Naive thymus-derived CD4-positive, alpha-beta T cell (primary cell): ENCODE measurements at regions not wholly inside any gene's neighbourhood (a gene's known extent, or its start where the extent isn't known, plus 50 kb on each side); places are given as distances from the start of the nearest gene placed in this dataset.

ENCODE experiments used
- ATAC-seq: fragments of 150-1000 bp; cut with Tn5 transposase; 2 replicates; pipeline ENCODE4 v1.10.0; 2021; ENCODE audit warnings: mild to moderate bottlenecking, moderate library complexity
- CTCF ChIA-PET: fragments of 350-600 bp; sonication (Branson Sonifier 250); formaldehyde crosslinking; loops from one replicate; lab custom pipeline; 2021; ENCODE audit warnings: antibody characterized with exemption; lab: Charles Lee
- POLR2A ChIA-PET: fragments of 350-600 bp; sonication (Branson Sonifier 250); formaldehyde crosslinking; loops from one replicate; lab custom pipeline; 2021; ENCODE audit warnings: antibody characterized with exemption, inconsistent platforms; lab: Charles Lee
- DNase-seq, 9 donors: peaks; one replicate each; pipeline versions ENCODE4 v3.0.0 to v3.0.0-alpha.2; 2020 to 2022; ENCODE audit warnings: mixed read lengths in 1 of 9
- H3K27ac ChIP-seq: one replicate; pipeline ENCODE4 v1.7.0; 2013; ENCODE audit warnings: mild to moderate bottlenecking, low read depth, low read length, moderate library complexity
- H3K27me3 ChIP-seq, 2 donors: one replicate each; pipeline ENCODE4 v1.7.0; 2013; ENCODE audit warnings: low read length in 2 of 2, mild to moderate bottlenecking in 2 of 2, moderate library complexity in 2 of 2; ENCODE audit not compliant: control insufficient read depth in 2 of 2, insufficient read depth in 2 of 2
- H3K36me3 ChIP-seq, 3 experiments: 1 replicate in 2 of 3; 2 replicates in 1 of 3; pipeline ENCODE4 v1.7.0; 2013; ENCODE audit warnings: low read length in 3 of 3, mild to moderate bottlenecking in 3 of 3, moderate library complexity in 1 of 3; ENCODE audit not compliant: insufficient read depth in 3 of 3, control insufficient read depth in 2 of 3
- H3K4me1 ChIP-seq, 2 donors: one replicate each; pipeline ENCODE4 v1.7.0; 2013; ENCODE audit warnings: low read length in 2 of 2, mild to moderate bottlenecking in 2 of 2, moderate library complexity in 1 of 2; ENCODE audit not compliant: control insufficient read depth in 2 of 2, insufficient read depth in 2 of 2
- H3K4me3 ChIP-seq: 2 replicates; pipeline ENCODE4 v1.7.0; 2013; ENCODE audit warnings: mild to moderate bottlenecking, low read length
- H3K9me3 ChIP-seq, 3 experiments: 1 replicate in 2 of 3; 2 replicates in 1 of 3; pipeline ENCODE4 v1.7.0; 2013; ENCODE audit warnings: low read length in 3 of 3; ENCODE audit not compliant: control insufficient read depth in 2 of 3
- H3K27ac Mint-ChIP-seq, 9 donors: one replicate each; pipeline ENCODE4 v1.8.0; 2020 to 2022; ENCODE audit warnings: mixed read lengths in 9 of 9, mild to moderate bottlenecking in 8 of 9, moderate library complexity in 5 of 9, inconsistent platforms in 2 of 9
- H3K27me3 Mint-ChIP-seq, 5 donors: one replicate each; pipeline ENCODE4 v1.8.0; 2021 to 2022; ENCODE audit warnings: mixed read lengths in 5 of 5, mild to moderate bottlenecking in 1 of 5
- H3K36me3 Mint-ChIP-seq, 5 donors: one replicate each; pipeline ENCODE4 v1.8.0; 2020 to 2022; ENCODE audit warnings: mixed read lengths in 5 of 5, mild to moderate bottlenecking in 3 of 5, inconsistent platforms in 1 of 5
- H3K4me1 Mint-ChIP-seq, 7 donors: one replicate each; pipeline ENCODE4 v1.8.0; 2020 to 2022; ENCODE audit warnings: mixed read lengths in 7 of 7, mild to moderate bottlenecking in 3 of 7, inconsistent platforms in 1 of 7
- H3K4me3 Mint-ChIP-seq, 10 donors: one replicate each; pipeline ENCODE4 v1.8.0; 2020 to 2022; ENCODE audit warnings: mild to moderate bottlenecking in 10 of 10, mixed read lengths in 10 of 10, moderate library complexity in 6 of 10, inconsistent platforms in 2 of 10
- H3K9me3 Mint-ChIP-seq, 11 donors: one replicate each; pipeline ENCODE4 v1.8.0; 2020 to 2022; ENCODE audit warnings: mixed read lengths in 11 of 11, mild to moderate bottlenecking in 4 of 11, inconsistent platforms in 1 of 11, moderate library complexity in 1 of 11
- intact Hi-C, 2 donors: fragments of 100-400 bp; cut with micrococcal nuclease; formaldehyde crosslinking; loops; one replicate each; pipeline ENCODE4 v1.15.1; 2023

DNA sequence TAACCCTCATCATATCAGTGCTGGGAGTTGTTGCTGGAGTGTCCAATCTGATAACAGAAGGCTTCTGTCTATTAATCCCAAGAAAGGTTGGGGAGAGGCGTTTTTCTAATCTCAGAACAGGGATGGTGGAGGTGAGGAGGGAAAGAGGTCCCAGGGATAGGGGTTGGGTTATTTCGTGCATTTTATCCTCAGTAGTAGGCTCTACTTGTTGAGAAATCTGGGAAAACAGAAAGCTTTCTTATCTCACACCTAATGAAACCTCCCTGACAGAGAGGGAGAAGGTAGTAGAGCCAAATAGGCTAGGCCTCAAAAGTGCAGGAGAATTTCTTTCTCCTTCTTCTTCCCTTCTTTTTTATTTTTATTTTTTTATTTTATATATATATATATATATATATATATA is 281.8 kb upstream of the MAP3K7 start:
- Histone ChIP-seq H3K4me3 (no peak overlapping the region), H3K4me1 (no peaks in the 10 kb centered on the region), H3K9me3 (no peaks in the 10 kb centered on the region), H3K27ac (no peak overlapping the region), H3K36me3 (no peaks in the 10 kb centered on the region), H3K27me3 (no peaks in the 10 kb centered on the region)
- Mint-ChIP-seq H3K4me3 (no peak overlapping the region), H3K36me3 (no peaks in the 10 kb centered on the region), H3K4me1 (no peaks in the 10 kb centered on the region), H3K27ac (no peak overlapping the region), H3K27me3 (peaks cover 11 to 27% (median 21%) of the 10 kb centered on the region in 5 donors), H3K9me3 (peaks cover 0 to 2% (median 0%) of the 10 kb centered on the region in 11 donors)
- ATAC-seq (no peak), DNase-seq (no peak)
- ChIA-PET CTCF (no interaction called here), POLR2A (no interaction called here)
- intact Hi-C loops, result no loop called here

DNA sequence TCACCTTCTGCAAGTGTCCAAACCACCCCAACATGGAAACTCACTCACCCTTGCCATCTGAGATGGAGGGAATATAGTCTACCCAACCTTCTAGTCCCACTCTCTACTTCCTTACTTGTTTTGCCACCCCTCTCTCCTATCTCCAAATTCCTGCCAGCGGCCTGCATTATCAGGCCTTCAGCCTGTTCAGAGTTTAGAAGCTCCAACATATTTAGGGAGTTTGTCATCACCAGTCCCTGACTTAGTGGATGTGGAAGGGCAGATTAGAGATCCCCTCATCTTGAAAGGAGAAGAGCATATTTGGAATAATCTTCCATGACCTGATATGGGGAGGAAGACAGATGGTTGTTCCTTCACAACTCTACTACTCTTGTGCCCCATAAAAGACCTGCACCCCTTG is 281.4 kb upstream of the MAP3K7 start:
- Mint-ChIP-seq H3K36me3 (no peaks in the 10 kb centered on the region), H3K27ac (no peak overlapping the region), H3K4me3 (no peak overlapping the region), H3K9me3 (peaks cover 0 to 2% (median 0%) of the 10 kb centered on the region in 11 donors), H3K27me3 (peaks cover 11 to 27% (median 18%) of the 10 kb centered on the region in 5 donors), H3K4me1 (no peaks in the 10 kb centered on the region)
- no peaks in the 10 kb centered on the region for H3K4me1 ChIP-seq
- no peaks in the 10 kb centered on the region for H3K27me3 ChIP-seq
- intact Hi-C loops, result no loop called here
- DNase-seq (no peak), ATAC-seq (no peak)
- no peak overlapping the region for H3K27ac ChIP-seq
- H3K9me3 ChIP-seq, result no peaks in the 10 kb centered on the region
- H3K36me3 ChIP-seq, result no peaks in the 10 kb centered on the region
- H3K4me3 ChIP-seq, result no peak overlapping the region
- POLR2A ChIA-PET, result no interaction called here
- CTCF ChIA-PET, result no interaction called here

DNA sequence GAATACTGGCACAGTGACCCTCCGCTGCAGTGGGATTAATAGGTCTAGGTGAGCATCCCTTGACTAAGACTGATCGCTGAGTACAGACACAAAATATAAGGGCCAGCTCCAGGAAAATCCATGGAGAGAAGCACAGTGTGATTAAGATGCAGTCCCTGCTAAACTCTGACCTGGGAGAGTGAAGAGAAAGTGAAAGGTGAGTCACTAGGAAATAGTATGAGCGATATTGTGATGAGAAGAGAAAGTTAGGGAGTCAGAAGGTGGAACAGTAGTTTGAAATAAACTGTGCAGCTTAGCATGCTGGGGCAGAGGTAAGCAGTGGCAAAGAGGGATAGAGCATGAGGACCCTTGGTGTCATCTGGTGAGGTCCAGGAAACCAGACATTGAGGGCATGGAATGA is 278.6 kb upstream of the MAP3K7 start:
- intact Hi-C loops, result no loop called here
- no peak overlapping the region for H3K27ac Mint-ChIP-seq
- peaks cover 0 to 5% (median 0%) of the 10 kb centered on the region in 7 donors for H3K4me1 Mint-ChIP-seq
- Histone ChIP-seq H3K4me1 (no peaks in the 10 kb centered on the region), H3K9me3 (no peaks in the 10 kb centered on the region), H3K4me3 (no peak overlapping the region), H3K27me3 (no peaks in the 10 kb centered on the region), H3K27ac (no peak overlapping the region), H3K36me3 (no peaks in the 10 kb centered on the region)
- peaks cover 0 to 2% (median 0%) of the 10 kb centered on the region in 11 donors for H3K9me3 Mint-ChIP-seq
- CTCF ChIA-PET, result no interaction called here
- no peaks in the 10 kb centered on the region for H3K36me3 Mint-ChIP-seq
- POLR2A ChIA-PET, result no interaction called here
- no peak for ATAC-seq
- no peak for DNase-seq
- peaks cover 8 to 26% (median 11%) of the 10 kb centered on the region in 5 donors for H3K27me3 Mint-ChIP-seq
- H3K4me3 Mint-ChIP-seq, result no peak overlapping the region

DNA sequence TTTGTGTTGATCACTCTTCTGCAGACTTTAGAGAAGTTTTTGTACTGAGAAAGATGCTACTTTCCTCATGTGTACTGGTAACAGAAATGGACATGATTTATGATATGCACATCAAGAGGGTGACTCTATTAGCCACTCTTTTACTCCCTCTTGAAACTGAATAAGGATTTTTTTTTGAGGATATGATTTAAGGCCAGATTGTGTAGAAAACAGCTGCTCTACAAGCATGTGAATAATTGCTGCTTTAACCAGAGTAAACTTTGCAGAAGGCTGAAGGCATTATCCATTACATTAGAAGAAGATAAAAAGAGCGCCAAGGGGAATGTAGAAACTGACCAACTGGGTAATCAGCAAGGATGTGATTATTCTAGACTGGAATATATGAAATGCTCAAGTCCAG is 276.2 kb upstream of the MAP3K7 start:
- intact Hi-C loops, result no loop called here
- Histone ChIP-seq H3K4me1 (no peaks in the 10 kb centered on the region), H3K27ac (no peak overlapping the region), H3K4me3 (no peak overlapping the region), H3K36me3 (no peaks in the 10 kb centered on the region), H3K27me3 (no peaks in the 10 kb centered on the region), H3K9me3 (no peaks in the 10 kb centered on the region)
- Mint-ChIP-seq H3K4me1 (peaks cover 0 to 5% (median 0%) of the 10 kb centered on the region in 7 donors), H3K36me3 (no peaks in the 10 kb centered on the region), H3K9me3 (no peaks in the 10 kb centered on the region), H3K4me3 (no peak overlapping the region), H3K27me3 (peaks cover 6 to 24% (median 9%) of the 10 kb centered on the region in 5 donors), H3K27ac (no peak overlapping the region)
- ChIA-PET CTCF (no interaction called here), POLR2A (no interaction called here)
- DNase-seq, result no peak
- ATAC-seq, result no peak

DNA sequence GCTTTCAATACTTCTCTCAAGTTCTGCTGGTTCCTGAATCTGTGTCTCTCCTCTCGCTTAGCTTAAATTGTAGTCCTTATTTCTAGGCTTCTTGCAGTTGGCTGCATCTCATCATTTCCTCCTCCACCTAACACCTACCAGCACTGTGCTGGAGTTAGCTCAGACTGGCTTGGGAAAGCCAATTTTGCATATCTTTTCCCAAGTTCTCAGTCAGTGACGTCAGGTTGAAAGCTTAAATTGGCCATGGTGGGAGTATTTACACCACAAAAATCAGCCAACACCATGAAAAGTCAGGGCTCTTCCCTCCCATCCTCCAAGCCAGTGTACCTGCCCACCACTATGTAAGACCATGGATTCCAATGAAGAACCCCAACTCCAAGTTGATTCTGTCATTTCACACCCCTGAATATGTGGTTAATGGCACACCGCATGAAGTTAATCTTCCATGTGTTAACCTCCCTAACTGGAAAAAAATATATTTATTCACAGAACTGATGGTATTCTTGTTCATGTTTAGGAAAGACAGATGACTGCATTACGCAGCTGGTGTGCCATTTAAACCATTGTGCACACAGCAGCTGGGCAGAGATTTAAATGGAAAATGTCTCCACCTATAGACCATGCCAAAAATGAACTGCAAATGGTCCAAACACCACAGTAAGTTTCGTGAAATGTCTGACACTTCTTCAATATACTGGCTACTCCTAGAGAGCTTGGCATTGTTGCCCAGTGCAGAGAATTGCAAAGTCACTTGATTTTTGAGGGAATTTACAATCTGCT is 274.1 kb upstream of the MAP3K7 start:
- Histone ChIP-seq H3K27me3 (no peaks in the 10 kb centered on the region), H3K9me3 (no peaks in the 10 kb centered on the region), H3K4me3 (no peak overlapping the region), H3K4me1 (no peaks in the 10 kb centered on the region), H3K36me3 (no peaks in the 10 kb centered on the region), H3K27ac (no peak overlapping the region)
- Mint-ChIP-seq H3K36me3 (no peaks in the 10 kb centered on the region), H3K4me3 (no peak overlapping the region), H3K9me3 (no peaks in the 10 kb centered on the region), H3K4me1 (peaks cover 0 to 5% (median 0%) of the 10 kb centered on the region in 7 donors), H3K27me3 (peaks cover 9 to 25% (median 9%) of the 10 kb centered on the region in 5 donors), H3K27ac (no peak overlapping the region)
- ATAC-seq (no peak), DNase-seq (no peak)
- ChIA-PET CTCF (no interaction called here), POLR2A (no interaction called here)
- intact Hi-C loops, result no loop called here

DNA sequence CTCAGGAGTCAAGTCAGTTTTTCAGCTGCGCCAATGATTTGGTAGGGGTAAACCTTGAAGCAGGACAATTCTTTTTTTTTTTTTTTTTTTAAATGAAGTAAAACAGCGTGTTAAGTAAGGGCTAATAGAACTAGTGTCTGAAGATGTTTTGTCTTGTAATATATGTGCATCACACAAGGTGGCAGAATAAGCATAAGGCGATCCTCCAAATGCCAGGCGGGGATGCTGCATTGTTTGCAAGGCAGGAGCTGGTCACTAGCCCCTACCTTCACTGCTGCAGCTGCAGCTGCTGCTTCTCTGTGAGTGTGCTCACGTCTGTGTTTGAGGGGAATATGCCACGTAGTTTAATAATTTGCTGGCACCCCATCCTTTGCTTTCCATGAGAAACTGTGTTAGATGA is 272.7 kb upstream of the MAP3K7 start:
- DNase-seq (no peak), ATAC-seq (no peak)
- Histone ChIP-seq H3K4me3 (no peak overlapping the region), H3K4me1 (no peaks in the 10 kb centered on the region), H3K27ac (no peak overlapping the region), H3K36me3 (no peaks in the 10 kb centered on the region), H3K9me3 (no peaks in the 10 kb centered on the region), H3K27me3 (no peaks in the 10 kb centered on the region)
- Mint-ChIP-seq H3K27ac (no peak overlapping the region), H3K27me3 (peaks cover 9 to 28% (median 17%) of the 10 kb centered on the region in 5 donors), H3K9me3 (no peaks in the 10 kb centered on the region), H3K4me1 (peaks cover 0 to 5% (median 0%) of the 10 kb centered on the region in 7 donors), H3K36me3 (no peaks in the 10 kb centered on the region), H3K4me3 (no peak overlapping the region)
- ChIA-PET POLR2A (no interaction called here), CTCF (no interaction called here)
- intact Hi-C loops, result no loop called here

DNA sequence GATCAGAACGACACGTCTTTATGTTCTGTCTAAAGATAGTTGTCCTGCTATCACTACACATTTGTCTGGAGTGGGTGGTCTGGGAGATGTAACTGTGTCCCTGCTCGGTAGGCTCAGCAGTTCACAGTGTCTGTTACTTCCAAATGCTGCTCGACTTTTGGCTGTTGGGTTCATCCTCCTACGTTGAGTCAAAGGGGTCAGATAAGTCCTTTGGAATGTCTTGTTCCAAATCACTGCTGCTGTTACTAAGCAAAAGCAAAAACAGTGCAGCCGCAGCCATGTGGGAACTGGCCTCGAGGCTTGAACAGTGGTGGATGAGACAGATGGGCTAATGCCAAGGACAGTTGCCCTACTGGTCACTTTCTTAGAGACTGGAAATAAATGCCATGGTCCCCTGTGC is 272.2 kb upstream of the MAP3K7 start:
- no peak for ATAC-seq
- peaks cover 9 to 28% (median 20%) of the 10 kb centered on the region in 5 donors for H3K27me3 Mint-ChIP-seq
- no peaks in the 10 kb centered on the region for H3K36me3 ChIP-seq
- H3K4me3 Mint-ChIP-seq, result no peak overlapping the region
- H3K4me1 ChIP-seq, result no peaks in the 10 kb centered on the region
- no peak overlapping the region for H3K4me3 ChIP-seq
- no peak overlapping the region for H3K27ac Mint-ChIP-seq
- no peaks in the 10 kb centered on the region for H3K27me3 ChIP-seq
- no peaks in the 10 kb centered on the region for H3K36me3 Mint-ChIP-seq
- no peak overlapping the region for H3K27ac ChIP-seq
- no peak for DNase-seq
- no peaks in the 10 kb centered on the region for H3K9me3 Mint-ChIP-seq
- POLR2A ChIA-PET, result no interaction called here
- no peaks in the 10 kb centered on the region for H3K9me3 ChIP-seq
- peaks cover 0 to 5% (median 0%) of the 10 kb centered on the region in 7 donors for H3K4me1 Mint-ChIP-seq
- intact Hi-C loops, result no loop called here
- CTCF ChIA-PET, result no interaction called here
